ENCODE measurements at regions not wholly inside any gene's neighbourhood (a gene's known extent, or its start where the extent isn't known, plus 50 kb on each side); places are given as distances from the start of the nearest gene placed in this dataset.
"Not testable (repeated sequence)": the region's sequence is repeated elsewhere in the genome, so short reads cannot be mapped to it uniquely, and the experiment has no call there.

DNA sequence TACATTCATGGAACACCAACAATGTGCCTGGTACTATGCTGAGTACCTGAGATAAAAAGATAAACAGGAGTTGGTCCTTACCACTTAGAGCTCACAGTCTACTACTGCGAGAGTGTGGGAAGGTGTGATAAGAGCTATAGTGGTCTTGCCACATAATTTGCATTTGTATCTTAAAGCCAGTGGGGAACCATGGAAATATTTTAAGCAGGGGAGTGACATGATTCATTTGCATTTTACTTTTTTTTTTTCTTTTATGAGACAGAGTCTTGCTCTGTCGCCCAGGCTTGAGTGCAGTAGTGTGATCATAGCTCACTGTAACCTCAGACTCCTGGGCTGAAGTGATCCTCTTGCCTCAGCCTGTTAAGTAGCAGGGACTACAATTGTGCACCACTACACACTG lies 53.6 kb downstream of the SRGAP2 start:
- DNase-seq: not testable (repeated sequence)

DNA sequence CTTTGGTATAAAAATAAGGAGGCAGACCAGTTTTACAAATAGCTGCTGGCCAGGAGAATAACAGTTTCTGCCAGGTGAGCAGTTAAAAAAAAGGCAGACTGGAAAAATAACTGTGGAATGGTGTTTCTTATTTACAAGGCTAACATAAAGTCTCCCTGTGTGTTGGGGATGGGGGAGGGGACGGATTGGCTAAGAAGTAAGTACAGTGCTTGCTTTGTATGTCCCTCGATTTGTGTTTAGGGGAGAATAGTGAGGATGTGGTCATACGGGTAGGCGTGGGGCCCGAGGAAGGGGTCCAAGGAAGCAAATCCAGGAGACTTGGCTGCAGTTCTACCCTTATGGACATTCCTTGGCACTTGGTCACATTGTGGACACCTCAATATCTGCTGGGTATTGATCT lies 58.1 kb downstream of the SRGAP2 start:
- not testable (repeated sequence) for DNase-seq

DNA sequence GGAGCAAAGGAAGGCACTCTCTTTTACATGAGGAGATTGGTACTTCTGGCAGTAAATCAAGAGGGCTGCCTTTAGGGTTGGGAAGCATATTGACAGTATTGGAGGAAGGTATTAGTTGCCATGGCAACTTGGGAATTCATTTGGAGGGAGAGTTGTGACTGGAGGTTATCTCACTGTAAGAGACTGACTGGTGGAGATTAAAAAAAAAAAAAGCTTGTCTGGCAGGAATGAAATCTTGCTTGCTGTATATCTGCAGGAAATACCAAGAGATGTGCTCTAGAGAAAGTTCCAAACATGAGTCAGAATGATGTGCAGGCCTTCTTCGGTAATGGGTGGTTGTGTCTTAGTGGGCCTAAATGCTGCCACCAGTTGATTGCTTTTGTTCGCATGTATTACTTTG lies 59.1 kb downstream of the SRGAP2 start:
- DNase-seq: not testable (repeated sequence)

DNA sequence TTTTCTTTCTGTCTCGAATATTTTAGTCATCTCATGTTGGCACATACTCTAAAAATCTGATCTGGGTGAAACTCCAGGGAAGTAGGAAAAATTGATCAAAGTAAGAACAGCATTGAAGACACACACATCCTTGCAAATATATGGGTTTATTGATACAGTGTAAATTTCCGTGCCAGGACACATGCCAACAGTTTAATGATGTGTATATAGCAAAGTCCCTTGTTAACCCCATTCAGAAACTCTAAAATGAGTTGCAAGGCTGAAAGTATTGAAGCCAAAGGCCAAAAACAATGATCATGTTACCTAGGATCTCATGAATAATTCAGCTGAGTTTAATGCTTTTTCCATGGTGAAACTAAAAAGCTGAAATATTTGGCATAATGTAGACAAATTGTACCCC lies 61.6 kb downstream of the SRGAP2 start:
- not testable (repeated sequence) for DNase-seq

DNA sequence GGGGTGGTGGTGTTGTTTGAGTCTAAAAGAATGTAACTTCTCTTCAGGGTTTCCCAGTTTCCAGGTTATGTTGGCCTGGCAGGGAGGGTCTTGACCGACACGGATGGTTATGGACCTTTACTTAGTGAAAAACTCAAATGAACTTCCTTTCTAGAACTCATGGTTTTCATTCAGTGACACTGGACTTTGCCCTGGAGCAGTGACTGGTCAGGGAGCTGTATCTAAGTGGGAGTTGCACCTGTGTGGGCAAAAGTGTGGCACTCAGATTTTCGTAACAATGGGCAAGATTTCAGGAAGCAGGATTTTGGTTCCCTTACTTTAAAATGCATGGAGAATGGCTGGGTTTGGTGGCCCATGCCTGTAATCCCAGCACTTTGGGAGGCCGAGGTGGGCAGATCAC lies 67.8 kb downstream of the SRGAP2 start:
- DNase-seq: not testable (repeated sequence)

DNA sequence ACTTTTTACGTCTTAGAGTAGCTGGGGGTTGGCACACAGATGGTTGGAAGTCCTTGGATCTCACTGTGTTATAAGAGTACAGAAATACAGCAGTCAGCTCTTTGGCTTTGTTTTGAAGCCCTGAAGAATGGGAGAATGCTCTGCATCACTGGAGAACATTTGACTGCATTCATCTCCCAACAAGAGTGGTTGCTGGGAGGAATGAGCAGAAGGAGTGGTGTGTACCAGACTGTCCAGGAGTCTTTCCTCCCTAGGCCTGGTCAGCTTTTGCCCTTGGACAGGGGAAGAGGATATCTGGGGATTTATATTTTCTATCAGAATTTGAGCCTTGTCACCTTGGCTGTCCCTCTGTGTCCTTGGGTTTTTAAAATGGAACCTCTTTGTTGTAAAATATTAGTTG lies 69.8 kb downstream of the SRGAP2 start:
- DNase-seq: not testable (repeated sequence)

DNA sequence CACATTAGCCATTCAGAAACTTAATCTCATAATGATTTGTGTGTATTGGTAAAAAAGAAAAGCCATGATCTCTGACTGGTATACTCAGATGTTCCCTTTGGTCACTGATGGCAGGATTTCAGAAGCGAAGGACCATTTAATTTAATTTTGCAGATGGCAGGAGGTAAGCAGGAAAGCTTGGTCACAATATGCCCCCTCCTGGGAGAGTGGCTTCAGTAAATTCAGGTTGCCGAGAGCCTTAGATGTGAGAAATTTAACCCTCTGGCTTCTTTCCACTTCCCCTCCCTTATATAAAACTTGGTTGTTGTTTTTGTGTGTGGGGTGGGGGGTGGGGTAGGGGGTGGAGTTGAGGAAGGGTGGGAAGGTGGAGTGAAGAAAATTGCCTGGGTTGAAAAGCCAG lies 72.8 kb downstream of the SRGAP2 start:
- DNase-seq: not testable (repeated sequence)

DNA sequence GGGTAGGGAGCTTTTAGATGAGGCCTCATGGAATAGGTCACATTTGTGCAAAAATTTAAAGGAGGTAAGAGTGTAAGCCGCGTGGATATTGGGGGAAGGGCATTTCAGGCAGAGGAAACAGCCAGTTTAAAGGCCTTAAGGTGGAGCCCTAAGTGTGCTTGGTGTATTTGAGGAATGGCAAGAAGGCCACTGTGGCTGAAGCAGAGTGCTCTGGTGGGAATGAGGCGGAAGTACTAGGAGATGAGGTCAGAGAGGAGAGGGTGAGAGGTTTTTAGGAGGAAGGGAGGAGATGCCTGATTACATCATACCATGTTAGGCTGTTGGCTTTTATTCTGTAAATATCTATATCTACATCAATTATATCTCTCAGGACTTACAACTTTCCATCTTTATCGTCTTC lies 75.3 kb downstream of the SRGAP2 start:
- DNase-seq: peak; percentile 34 to 36

DNA sequence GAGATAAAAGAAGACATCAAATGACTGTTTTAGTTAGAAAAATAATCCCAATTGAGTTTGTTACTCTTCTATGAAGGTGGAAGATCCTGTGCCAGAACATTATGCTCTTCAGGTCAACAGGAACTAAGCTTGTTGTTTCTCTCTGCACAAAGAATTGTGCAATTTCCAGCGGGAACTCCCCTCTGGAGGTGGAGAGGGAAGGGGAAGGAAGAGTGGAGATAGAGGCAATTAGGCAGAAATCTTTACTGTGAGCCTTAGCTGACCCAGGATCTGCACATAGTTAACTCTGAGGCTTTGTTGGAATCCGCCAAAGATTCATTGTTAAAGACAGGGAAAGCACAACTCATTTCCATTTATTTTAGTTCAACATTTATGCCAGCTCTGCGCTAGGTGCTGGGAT lies 77.3 kb downstream of the SRGAP2 start:
- not testable (repeated sequence) for DNase-seq

DNA sequence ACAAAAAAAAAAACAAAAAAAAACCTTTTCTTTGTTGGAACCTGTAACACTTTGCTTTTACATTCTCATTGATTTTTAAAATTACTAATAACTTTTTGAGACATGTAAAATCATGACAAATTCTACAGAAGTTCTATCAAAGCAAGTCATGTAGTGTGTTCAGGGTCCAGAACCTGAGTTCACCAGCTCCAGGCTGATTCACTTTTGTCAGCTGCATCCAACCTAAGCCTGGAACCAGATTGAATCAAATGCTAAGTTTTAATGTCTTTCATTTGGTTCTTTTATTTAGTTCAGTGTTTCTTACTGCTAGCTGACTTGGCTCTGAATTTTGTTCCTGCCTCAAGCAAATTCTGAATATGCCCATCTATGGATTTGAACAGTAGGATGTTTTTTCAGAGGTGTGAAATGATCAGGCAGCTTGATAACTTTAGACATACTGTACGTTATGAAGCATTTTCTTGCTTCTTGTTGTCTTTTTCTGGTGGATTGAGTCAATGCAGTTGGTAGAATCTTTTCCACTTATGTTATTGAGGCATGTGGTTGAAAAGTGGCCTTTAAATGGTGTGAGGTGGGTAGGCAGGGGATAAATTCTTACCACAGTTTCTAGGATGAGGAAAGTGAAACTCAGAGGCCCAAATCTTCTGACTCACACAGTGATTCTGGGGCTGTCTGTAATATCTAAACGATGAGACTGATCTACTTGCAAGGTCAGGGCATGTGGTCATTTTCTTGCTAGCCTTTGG lies 78.7 kb downstream of the SRGAP2 start:
- DNase-seq: not testable (repeated sequence)

DNA sequence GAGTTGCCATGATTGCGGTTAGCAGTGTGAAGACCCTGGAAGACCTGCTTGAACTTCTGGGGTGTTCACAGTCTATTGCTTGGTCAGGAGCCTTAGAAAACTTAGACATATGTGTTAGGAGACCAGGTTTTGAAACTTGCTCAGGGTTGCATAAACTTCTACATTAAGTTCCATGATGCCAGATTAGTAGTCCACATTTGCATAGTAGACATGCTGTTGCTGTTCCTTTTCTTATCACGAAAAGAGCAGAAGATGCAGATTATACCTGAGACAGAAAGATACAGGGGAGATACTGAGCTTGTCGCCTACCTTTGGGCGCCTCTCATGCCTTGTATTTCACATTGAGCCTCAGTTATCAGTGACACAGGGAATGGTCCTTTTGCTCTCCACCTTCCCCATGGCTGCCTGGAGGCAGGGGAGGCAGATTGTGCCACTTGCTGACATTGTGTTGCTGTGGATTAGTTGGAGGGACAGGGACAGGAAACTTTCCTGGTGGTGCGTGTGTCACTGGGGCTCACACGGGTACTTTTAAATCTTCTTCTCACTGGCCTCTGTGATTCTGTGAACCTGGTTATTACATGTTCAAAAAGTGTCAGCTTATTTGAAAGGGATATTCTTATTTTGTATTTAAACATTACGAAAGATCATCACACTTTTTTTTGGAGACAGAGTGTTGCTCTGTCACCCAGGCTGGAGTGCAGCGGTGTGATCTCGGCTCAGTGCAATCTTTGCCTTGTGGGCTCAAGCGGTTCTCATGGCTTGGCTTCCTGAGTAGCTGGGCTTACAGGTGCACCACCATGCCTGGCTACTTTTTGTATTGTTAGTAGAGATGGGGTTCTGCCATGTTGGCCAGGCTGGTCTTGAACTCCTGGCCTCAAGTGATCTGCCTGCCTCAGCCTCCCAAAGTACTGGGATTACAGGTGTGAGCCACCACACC lies 82.0 kb downstream of the SRGAP2 start:
- not testable (repeated sequence) for DNase-seq

DNA sequence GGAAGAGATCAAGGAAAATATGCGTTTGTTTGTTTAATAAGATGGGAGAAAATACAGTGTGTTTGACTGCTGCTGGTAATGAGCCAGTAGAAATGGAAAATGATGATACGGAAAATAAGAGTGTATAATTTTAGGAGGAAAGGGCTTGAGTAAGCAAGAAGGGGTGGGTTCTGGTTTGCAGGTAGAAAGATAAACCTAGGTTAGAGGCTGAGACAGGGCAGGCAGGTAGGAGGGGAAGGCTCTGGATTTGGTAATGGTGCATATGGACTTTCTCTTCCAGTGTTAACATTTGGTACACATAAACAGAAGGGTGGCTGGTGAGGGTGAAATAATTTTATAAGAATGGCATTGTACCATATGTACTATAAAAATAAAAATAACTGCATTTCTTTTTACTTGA lies 84.4 kb downstream of the SRGAP2 start:
- DNase-seq: not testable (repeated sequence)

DNA sequence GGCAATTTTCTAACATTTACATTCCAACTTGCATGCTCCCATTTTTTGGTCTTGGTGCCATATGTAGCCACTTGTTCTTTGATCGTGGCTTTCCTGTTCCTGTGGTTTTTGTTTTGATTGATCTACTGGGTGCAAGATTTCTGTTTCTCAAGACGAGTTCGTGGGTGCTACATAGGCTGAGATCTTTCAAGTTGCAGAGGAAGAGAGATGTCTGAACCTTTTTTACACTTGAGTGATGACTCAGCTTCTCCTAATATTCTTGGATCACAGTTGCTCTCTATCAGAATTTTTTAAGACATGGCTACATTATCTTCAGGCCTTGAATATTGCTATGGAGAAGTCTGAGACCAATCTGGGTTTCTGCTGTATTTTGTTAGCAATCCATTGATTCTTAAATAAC lies 85.1 kb downstream of the SRGAP2 start:
- not testable (repeated sequence) for DNase-seq

DNA sequence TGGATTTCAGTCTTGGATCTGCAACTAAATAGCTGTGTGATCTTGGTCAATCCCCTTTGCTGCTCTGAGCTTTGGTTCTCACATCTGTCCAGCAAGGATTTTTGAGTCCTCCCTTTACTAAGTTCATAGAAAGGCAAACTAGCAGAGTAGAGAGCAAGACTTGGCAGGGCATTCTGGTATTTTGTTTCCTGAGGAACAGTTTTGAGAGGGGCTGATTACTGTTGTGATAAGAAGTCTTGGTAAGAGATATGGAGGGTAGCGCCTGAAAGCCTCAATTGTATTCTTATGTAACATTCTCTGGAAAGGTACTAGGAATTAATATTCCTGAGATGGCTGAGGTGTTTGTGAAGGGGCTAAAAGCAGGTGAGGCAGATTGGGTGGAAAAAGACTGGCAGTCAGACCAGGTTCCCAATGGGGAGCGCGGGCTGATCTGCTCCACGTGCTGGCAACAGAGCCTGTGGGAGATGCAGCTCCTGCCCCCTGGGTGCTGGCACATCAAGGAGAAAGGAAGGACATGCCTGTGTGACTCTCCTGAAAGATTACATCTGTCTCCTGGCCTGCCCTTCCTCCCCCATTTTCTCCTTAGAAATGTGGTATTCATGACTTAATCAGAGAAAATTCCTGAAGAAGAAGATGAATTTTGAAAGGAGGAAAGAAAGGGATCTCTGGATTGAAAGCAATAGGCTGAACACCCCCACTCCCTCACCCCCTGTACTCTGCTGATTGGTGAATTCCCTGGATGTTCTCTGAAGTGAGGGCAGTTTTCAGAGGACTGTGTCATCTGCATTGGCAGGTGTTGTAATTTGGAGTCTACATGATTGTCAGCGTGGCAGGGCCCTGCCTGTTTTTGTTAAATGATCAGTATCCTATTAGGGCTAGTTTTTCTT lies 94.0 kb downstream of the SRGAP2 start:
- DNase-seq: not testable (repeated sequence)

DNA sequence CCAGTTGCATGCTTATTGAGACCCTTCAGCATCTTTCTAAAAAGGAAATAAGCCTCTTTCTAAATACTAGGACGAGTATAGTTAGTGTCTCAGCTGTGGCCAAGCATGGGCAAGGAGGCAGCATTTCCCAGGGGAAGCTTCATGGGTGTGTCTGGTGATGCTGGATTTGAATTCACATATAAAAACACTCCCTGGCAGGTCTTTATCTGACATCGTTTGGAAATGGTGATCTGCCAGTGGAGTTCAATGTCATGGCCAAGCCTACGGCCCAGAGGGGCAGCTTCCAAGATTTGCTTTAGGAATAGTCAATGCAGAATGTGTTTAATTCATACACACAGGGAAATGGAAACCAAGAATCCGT lies 94.7 kb downstream of the SRGAP2 start:
- not testable (repeated sequence) for DNase-seq

DNA sequence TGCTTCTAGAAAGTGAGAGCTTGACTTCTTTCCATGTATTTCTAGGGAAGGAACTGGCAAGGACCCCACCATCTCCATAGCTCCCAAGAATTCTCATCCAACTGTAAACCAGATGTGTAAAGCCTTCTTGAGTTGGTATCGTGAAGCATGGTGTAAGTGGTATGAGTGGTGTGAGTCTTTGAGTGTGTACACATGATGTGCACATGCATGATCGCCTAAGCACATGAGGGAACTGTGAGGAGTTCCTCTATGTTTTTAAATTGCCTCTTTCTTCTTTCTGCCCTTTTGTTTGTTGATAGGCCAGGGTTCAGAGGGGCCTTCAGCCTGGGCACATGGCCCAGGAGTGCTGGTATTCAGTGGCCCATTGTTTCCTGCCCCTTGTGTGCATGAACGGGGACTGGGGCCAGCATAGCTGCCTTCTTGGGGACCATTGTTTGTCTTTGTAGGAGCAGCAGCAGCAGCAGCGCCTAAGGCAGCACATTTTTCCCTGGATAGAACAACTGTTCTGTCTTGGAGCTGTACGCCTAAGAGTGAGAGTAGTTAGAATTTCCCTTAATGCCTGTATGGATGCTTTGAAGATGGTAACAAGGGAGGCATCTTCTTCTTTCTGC lies 95.9 kb downstream of the SRGAP2 start:
- DNase-seq: not testable (repeated sequence)

DNA sequence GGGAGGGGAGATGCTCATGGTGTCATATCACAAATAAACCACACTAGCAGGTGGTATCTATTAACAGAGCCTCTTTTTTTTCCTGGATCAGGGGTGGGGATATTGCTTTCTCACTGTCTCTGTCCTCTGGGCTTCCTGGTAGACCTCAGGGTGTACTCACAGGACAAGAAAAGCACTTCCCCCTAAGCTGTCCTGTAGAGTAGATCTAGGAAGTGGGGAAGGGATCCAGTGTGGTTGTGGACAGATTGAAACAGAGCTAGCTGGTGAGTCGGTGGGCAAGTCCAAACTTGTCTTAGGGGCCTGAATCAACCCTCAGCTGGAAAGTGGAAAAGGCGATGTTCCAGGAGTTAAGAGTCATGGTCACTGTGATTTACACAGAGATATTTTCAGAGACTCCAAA lies 96.6 kb downstream of the SRGAP2 start:
- not testable (repeated sequence) for DNase-seq

DNA sequence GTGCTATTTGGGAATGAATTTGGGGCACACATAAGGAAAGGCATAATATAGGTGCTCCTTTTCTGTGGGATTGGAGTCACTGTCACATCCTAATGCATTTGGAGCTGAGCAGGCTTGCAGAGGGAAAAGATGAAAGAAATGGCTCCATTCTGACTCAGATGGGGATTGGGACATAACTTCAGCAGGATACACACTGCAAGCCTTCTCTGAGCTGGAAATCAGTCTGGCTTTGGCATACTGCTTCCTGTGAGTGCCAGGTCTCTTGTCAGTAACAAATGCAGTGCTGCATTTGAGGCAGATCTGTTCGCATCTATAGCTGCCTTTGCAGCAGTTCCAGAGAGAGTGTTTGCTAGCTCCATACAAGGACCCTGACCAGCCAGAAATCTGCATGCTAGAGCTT lies 98.7 kb downstream of the SRGAP2 start:
- not testable (repeated sequence) for DNase-seq

DNA sequence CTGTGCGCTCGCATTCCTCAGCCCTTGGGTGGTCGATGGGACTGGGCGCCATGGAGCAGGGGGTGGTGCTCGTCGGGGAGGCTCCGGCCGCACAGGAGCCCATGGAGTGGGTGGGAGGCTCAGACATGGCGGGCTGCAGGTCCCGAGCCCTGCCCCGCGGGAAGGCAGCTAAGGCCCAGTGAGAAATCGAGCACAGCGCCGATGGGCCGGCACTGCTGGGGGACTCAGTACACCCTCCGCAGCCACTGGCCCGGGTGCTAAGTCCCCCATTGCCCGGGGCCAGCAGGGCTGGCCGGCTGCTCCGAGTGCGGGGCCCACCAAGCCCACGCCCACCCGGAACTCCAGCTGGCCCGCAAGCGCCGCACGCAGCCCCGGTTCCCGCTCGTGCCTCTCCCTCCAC lies 104.1 kb downstream of the SRGAP2 start:
- not testable (repeated sequence) for DNase-seq

DNA sequence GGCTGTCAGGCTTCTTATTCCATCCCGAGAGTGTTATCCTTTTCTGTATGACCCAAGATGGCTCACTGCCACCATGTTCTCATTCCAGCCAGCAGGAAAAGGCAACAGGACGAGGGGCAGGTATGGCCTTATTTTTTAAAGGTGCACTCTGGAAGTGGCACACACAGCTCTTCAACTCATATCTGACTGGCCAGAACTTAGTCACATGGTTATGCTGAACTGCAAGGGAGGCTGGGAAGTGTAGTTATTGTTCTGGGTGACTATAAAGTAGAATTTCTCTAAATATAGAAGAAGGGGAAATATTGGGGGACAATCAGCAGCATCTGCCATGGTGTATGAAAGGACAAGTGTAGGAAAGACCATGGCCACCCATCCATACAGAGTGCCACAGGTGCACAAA lies 107.6 kb downstream of the SRGAP2 start:
- DNase-seq: not testable (repeated sequence)

DNA sequence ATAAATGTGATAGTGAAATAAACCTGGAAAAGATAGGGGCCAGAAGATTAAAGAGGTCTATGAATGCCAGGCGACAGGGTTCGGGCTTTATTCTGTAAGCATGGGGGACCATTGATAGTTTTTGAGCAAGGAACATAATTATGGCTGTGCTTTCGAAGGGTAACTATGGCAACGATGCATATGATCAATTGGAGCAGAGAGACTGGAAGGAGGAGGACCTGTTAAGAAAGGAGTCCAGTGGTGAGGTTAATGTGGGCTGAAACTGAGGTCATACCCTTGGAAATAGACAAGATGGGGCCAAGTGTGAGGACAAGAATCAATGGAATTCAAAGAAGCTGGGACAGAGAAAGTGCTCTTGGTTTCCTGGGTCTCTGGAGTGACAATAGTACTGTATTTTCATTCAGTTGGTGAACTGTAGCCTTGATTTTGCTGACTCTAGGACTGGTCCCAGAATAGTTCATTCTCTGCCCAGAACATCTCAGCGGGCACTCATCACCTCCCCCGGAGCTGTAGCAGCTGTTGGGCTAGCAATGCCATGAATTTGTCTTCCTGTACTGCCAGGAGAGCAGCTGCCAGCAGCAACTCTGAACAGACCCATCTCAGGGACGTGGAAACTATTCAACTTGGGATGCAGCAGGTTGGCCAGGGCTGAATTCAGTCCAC lies 108.4 kb downstream of the SRGAP2 start:
- DNase-seq: not testable (repeated sequence)

DNA sequence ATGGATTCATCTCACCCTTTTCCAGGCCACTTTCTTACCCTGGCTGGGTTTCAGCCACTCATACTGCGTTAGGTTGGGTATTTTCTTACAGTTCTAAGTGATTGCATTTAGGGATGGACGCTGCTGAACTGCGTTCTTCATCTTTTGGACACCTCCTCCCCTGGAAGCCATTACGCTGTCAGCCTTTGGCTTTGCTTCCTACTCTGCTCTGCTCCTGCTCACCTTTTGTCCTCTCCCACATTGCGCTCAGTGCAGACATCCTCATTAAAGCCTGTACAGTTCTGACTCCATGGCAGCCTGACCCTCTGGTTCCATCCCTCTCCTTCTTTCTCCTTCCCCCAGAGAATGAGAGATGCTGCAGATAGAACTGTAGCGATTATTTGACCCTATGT lies 108.9 kb downstream of the SRGAP2 start:
- DNase-seq: not testable (repeated sequence)

Measured in inflammatory macrophage (primary cell).